ENCODE measurements at regions not wholly inside any gene's neighbourhood (a gene's known extent, or its start where the extent isn't known, plus 50 kb on each side); places are given as distances from the start of the nearest gene placed in this dataset.

DNA sequence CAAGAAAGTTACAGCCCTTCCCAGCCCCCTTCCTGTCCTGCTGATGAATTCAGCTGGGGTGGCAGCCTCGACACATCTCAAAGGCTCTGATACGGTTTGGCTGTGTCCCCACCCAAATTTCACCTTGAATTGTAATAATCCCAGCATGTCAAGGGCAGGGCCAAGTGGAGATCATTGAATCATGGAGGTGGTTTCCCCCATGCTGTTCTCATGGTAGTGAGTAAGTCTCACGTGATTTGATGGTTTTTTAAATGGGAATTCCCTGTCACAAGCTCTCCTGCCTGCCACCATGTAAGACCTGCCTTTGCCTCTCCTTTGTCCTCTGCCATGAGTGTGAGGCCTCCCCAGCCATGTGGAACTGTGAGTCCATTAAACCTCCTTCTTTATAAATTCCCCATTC is 163.2 kb upstream of the FOXF1 start:
- intact Hi-C loops (cut with micrococcal nuclease): no loop called here
- DNase-seq (ENCODE audit: low read depth, low spot score): no peak
- TF ChIP-seq POLR2A (IDR thresholded peaks at IDR 0.05; ENCODE audit: low read depth, low read length): no peak
- no peak for TF ChIP-seq JUN (IDR thresholded peaks at IDR 0.05; ENCODE audit: borderline replicate concordance, insufficient read depth, insufficient read length, low read depth)
- TF ChIP-seq POLR2AphosphoS5 (IDR thresholded peaks at IDR 0.05; ENCODE audit: insufficient read depth, low read depth, low read length): no peak
- no peak for TF ChIP-seq FOS (IDR thresholded peaks at IDR 0.05; ENCODE audit: borderline replicate concordance, insufficient read depth, low read length)
- TF ChIP-seq MYC (IDR thresholded peaks at IDR 0.05; ENCODE audit: low read depth, low read length): no peak
- TF ChIP-seq EZH2 (IDR thresholded peaks at IDR 0.05; ENCODE audit: borderline replicate concordance, low read depth, low read length, severe bottlenecking): no peak
- TF ChIP-seq, protein P1, sequence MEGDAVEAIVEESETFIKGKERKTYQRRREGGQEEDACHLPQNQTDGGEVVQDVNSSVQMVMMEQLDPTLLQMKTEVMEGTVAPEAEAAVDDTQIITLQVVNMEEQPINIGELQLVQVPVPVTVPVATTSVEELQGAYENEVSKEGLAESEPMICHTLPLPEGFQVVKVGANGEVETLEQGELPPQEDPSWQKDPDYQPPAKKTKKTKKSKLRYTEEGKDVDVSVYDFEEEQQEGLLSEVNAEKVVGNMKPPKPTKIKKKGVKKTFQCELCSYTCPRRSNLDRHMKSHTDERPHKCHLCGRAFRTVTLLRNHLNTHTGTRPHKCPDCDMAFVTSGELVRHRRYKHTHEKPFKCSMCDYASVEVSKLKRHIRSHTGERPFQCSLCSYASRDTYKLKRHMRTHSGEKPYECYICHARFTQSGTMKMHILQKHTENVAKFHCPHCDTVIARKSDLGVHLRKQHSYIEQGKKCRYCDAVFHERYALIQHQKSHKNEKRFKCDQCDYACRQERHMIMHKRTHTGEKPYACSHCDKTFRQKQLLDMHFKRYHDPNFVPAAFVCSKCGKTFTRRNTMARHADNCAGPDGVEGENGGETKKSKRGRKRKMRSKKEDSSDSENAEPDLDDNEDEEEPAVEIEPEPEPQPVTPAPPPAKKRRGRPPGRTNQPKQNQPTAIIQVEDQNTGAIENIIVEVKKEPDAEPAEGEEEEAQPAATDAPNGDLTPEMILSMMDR (IDR thresholded peaks at IDR 0.05; ENCODE audit: extremely low read depth in 1 of 2, insufficient read depth in 1 of 2, low read depth in 1 of 2, low read length in 2 of 2): no peak
- TF ChIP-seq, protein P2, sequence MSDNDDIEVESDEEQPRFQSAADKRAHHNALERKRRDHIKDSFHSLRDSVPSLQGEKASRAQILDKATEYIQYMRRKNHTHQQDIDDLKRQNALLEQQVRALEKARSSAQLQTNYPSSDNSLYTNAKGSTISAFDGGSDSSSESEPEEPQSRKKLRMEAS (IDR thresholded peaks at IDR 0.05; ENCODE audit: insufficient read depth, insufficient read length): no peak
- Histone ChIP-seq H3K4me1 (ENCODE audit: control insufficient read depth, extremely low read depth, insufficient read depth, low read length) (peaks cover 31% of the 10 kb centered on the region), H3K4me3 (replicated peaks in 1 of 3; ENCODE audit: insufficient read depth in 1 of 3, low read depth in 1 of 3, low read length in 3 of 3) (no peak overlapping the region), H3K27ac (ENCODE audit: insufficient read depth, low read depth, low read length) (no peak overlapping the region), H3K9ac (replicated peaks; ENCODE audit: extremely low read depth, insufficient read depth, low read length) (no peak overlapping the region), H3K79me2 (ENCODE audit: control insufficient read depth, insufficient read depth, low read length) (no peaks in the 10 kb centered on the region), H3K4me2 (ENCODE audit: insufficient read depth, low read length) (no peak overlapping the region), H3K9me1 (replicated peaks; ENCODE audit: control insufficient read depth, extremely low read depth, insufficient read depth, low read length) (no peaks in the 10 kb centered on the region), H3K27me3 (ENCODE audit: control insufficient read depth in 2 of 2, insufficient read depth in 2 of 2, low read length in 2 of 2) (no peaks in the 10 kb centered on the region), H3K36me3 (ENCODE audit: control insufficient read depth in 2 of 2, extremely low read depth in 1 of 2, insufficient read depth in 2 of 2, low read length in 2 of 2) (no peaks in the 10 kb centered on the region), H3K9me3 (replicated peaks; ENCODE audit: control insufficient read depth, insufficient read depth, low read length) (no peaks in the 10 kb centered on the region), H4K20me1 (replicated peaks; ENCODE audit: control insufficient read depth, extremely low read depth, insufficient read depth, low read length) (no peaks in the 10 kb centered on the region), H2AFZ (ENCODE audit: low read depth, low read length) (no peak overlapping the region)
- dilution Hi-C loops (cut with MboI; ENCODE audit: extremely low pct_ligation_motif_present, low sequenced_read_pairs): no loop called here
- POLR2A ChIA-PET: no interaction called here
- BruUV-seq (replicated peaks): no TSS peak
- CTCF ChIA-PET: interaction anchor here (1.0 kb wide), 1 partner anchor 170 kb away, joined by 3 read pairs; no protein-coding TSS in a partner anchor
- FAIRE-seq: peak; percentile 37

Data from endothelial cell of umbilical vein (primary cell).